ENCODE measurements at regions not wholly inside any gene's neighbourhood (a gene's known extent, or its start where the extent isn't known, plus 50 kb on each side); places are given as distances from the start of the nearest gene placed in this dataset.
"Not testable (repeated sequence)": the region's sequence is repeated elsewhere in the genome, so short reads cannot be mapped to it uniquely, and the experiment has no call there.

GRCh38 chr18:78505851-78506461 is 473.7 kb upstream of the SALL3 start:
- H3K4me3 ChIP-seq (IDR thresholded peaks at IDR 0.05; ENCODE audit: insufficient read depth, low read depth, low read length), result no peak overlapping the region
- H3K4me2 ChIP-seq, result no peak overlapping the region
- no peaks in the 10 kb centered on the region for H3K36me3 ChIP-seq (ENCODE audit: insufficient read depth)
- H3K27ac ChIP-seq, result no peak overlapping the region
- no peaks in the 10 kb centered on the region for H3K27me3 ChIP-seq (ENCODE audit: insufficient read depth, low read depth)
- H2AFZ ChIP-seq (ENCODE audit: low read depth), result no peak overlapping the region
- no peak for TF ChIP-seq CTCF (conservative IDR thresholded peaks at IDR 0.05; ENCODE audit: low read depth, low read length)
- no peaks in the 10 kb centered on the region for H3K4me1 ChIP-seq (ENCODE audit: low read depth, poor library complexity, severe bottlenecking)
- H3K79me2 ChIP-seq (ENCODE audit: insufficient read depth, low read depth), result no peaks in the 10 kb centered on the region
- H4K20me1 ChIP-seq (ENCODE audit: insufficient read depth), result no peaks in the 10 kb centered on the region
- no peak overlapping the region for H3K9ac ChIP-seq

- H3K79me2 ChIP-seq (ENCODE audit: insufficient read depth, low read depth), result no peaks in the 10 kb centered on the region
- H3K9ac ChIP-seq, result no peak overlapping the region
- no peaks in the 10 kb centered on the region for H3K4me1 ChIP-seq (ENCODE audit: low read depth, poor library complexity, severe bottlenecking)
- H4K20me1 ChIP-seq (ENCODE audit: insufficient read depth), result no peaks in the 10 kb centered on the region
- H3K36me3 ChIP-seq (ENCODE audit: insufficient read depth), result no peaks in the 10 kb centered on the region
- TF ChIP-seq CTCF (conservative IDR thresholded peaks at IDR 0.05; ENCODE audit: low read depth, low read length), result no peak
- H3K27me3 ChIP-seq (ENCODE audit: insufficient read depth, low read depth), result no peaks in the 10 kb centered on the region
- H3K4me3 ChIP-seq (IDR thresholded peaks at IDR 0.05; ENCODE audit: insufficient read depth, low read depth, low read length), result no peak overlapping the region
- H2AFZ ChIP-seq (ENCODE audit: low read depth), result peak overlapping the region; percentile 22; the same call in 1 of the 2 replicates
- H3K4me2 ChIP-seq, result no peak overlapping the region
- no peak overlapping the region for H3K27ac ChIP-seq
Observed at GRCh38 chr18:78507217-78507616, 472.4 kb upstream of the SALL3 start.

- H2AFZ ChIP-seq (ENCODE audit: low read depth); H3K27me3 ChIP-seq (ENCODE audit: insufficient read depth, low read depth); H3K4me2 ChIP-seq; H3K9ac ChIP-seq; H3K4me1 ChIP-seq (ENCODE audit: low read depth, poor library complexity, severe bottlenecking); H3K4me3 ChIP-seq (IDR thresholded peaks at IDR 0.05; ENCODE audit: insufficient read depth, low read depth, low read length); H3K27ac ChIP-seq; H3K36me3 ChIP-seq (ENCODE audit: insufficient read depth); H4K20me1 ChIP-seq (ENCODE audit: insufficient read depth); H3K79me2 ChIP-seq (ENCODE audit: insufficient read depth, low read depth): not testable (repeated sequence)
Observed at GRCh38 chr18:78508228-78508824, 471.3 kb upstream of the SALL3 start.

GRCh38 chr18:78510091-78510490 is 469.5 kb upstream of the SALL3 start:
- H3K9ac ChIP-seq, result no peak overlapping the region
- H2AFZ ChIP-seq (ENCODE audit: low read depth), result no peak overlapping the region
- no peak overlapping the region for H3K27ac ChIP-seq
- H3K36me3 ChIP-seq (ENCODE audit: insufficient read depth), result no peaks in the 10 kb centered on the region
- H4K20me1 ChIP-seq (ENCODE audit: insufficient read depth), result no peaks in the 10 kb centered on the region
- no peaks in the 10 kb centered on the region for H3K4me1 ChIP-seq (ENCODE audit: low read depth, poor library complexity, severe bottlenecking)
- H3K4me3 ChIP-seq (IDR thresholded peaks at IDR 0.05; ENCODE audit: insufficient read depth, low read depth, low read length), result no peak overlapping the region
- TF ChIP-seq CTCF (conservative IDR thresholded peaks at IDR 0.05; ENCODE audit: low read depth, low read length), result no peak
- H3K79me2 ChIP-seq (ENCODE audit: insufficient read depth, low read depth), result no peaks in the 10 kb centered on the region
- no peak overlapping the region for H3K4me2 ChIP-seq
- H3K27me3 ChIP-seq (ENCODE audit: insufficient read depth, low read depth), result no peaks in the 10 kb centered on the region

DNA sequence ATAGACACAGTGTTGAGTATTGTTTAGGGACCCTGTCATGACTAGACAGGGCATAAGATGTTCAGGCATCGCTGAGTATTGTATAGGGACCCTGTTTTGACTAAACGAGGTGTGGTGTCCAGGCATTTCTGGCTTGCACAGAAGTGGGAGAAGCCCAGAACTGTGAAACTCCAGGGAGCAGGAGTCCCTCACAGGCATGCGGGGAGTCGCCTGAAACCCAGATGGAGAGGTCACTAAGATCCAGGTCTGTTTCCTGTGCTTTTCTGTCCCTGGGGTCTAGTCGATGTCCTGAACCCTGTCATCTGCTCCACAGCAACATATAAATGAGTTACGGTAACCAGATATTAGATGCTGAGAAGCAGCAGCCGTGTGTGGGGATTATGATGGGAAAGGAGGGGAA is 469.0 kb upstream of the SALL3 start:
- Histone ChIP-seq H3K4me2 (no peak overlapping the region), H3K36me3 (ENCODE audit: insufficient read depth) (no peaks in the 10 kb centered on the region), H2AFZ (ENCODE audit: low read depth) (no peak overlapping the region), H3K4me1 (ENCODE audit: low read depth, poor library complexity, severe bottlenecking) (no peaks in the 10 kb centered on the region), H4K20me1 (ENCODE audit: insufficient read depth) (no peaks in the 10 kb centered on the region), H3K27ac (no peak overlapping the region), H3K4me3 (IDR thresholded peaks at IDR 0.05; ENCODE audit: insufficient read depth, low read depth, low read length) (no peak overlapping the region), H3K27me3 (ENCODE audit: insufficient read depth, low read depth) (no peaks in the 10 kb centered on the region), H3K79me2 (ENCODE audit: insufficient read depth, low read depth) (no peaks in the 10 kb centered on the region), H3K9ac (no peak overlapping the region)
- no peak for TF ChIP-seq CTCF (conservative IDR thresholded peaks at IDR 0.05; ENCODE audit: low read depth, low read length)

Data from KMS-11 (cell line).